DOHH2 (cell line): ENCODE measurements at regions not wholly inside any gene's neighbourhood (a gene's known extent, or its start where the extent isn't known, plus 50 kb on each side); places are given as distances from the start of the nearest gene placed in this dataset.

Experiments used
- H3F3A ChIP-seq: fragments of 200-600 bp; sonication (generic), shearing (Covaris generic); 2 replicates; pipeline ENCODE4 v1.6.0; 2016; ENCODE audit warnings: antibody characterized with exemption, mild to moderate bottlenecking; ENCODE audit not compliant: control insufficient read depth, insufficient read depth
- H3K27ac ChIP-seq: fragments of 200-600 bp; sonication (generic); 2 replicates; pipeline ENCODE4 v1.5.1; 2014; ENCODE audit warnings: low read depth, mild to moderate bottlenecking, low read length, moderate library complexity
- H3K27me3 ChIP-seq: fragments of 200-600 bp; sonication (generic); 2 replicates; pipeline ENCODE4 v1.6.1; 2014; ENCODE audit warnings: mild to moderate bottlenecking, low read length, mixed read lengths; ENCODE audit not compliant: control insufficient read depth
- H3K36me3 ChIP-seq: fragments of 200-600 bp; sonication (generic); 2 replicates; pipeline ENCODE4 v1.6.1; 2014; ENCODE audit warnings: mild to moderate bottlenecking, low read length, moderate library complexity, mixed read lengths; ENCODE audit not compliant: control insufficient read depth
- H3K4me1 ChIP-seq: fragments of 200-600 bp; sonication (generic); 2 replicates; pipeline ENCODE4 v1.6.1; 2014; ENCODE audit warnings: mild to moderate bottlenecking, low read length, mixed read lengths; ENCODE audit not compliant: control insufficient read depth
- H3K4me2 ChIP-seq: fragments of 200-600 bp; sonication (generic); 2 replicates; pipeline ENCODE4 v1.6.0; 2014; ENCODE audit warnings: mild to moderate bottlenecking, low read length, moderate library complexity
- H3K4me3 ChIP-seq: fragments of 200-600 bp; sonication (generic); 2 replicates; pipeline ENCODE4 v1.5.1; 2014; ENCODE audit warnings: mild to moderate bottlenecking, low read length, mixed read lengths
- H3K79me2 ChIP-seq: fragments of 200-600 bp; sonication (generic); 2 replicates; pipeline ENCODE4 v1.6.1; 2014; ENCODE audit warnings: mild to moderate bottlenecking, low read length, mixed read lengths; ENCODE audit not compliant: control insufficient read depth
- H3K9me2 ChIP-seq: fragments of 200-600 bp; sonication (generic); replicated peaks from 2 replicates; pipeline ENCODE4 v1.6.1; 2014; ENCODE audit warnings: mild to moderate bottlenecking, low read length, mixed read lengths; ENCODE audit not compliant: control insufficient read depth
- H3K9me3 ChIP-seq: fragments of 200-600 bp; sonication (generic); 2 replicates; pipeline ENCODE4 v1.6.1; 2014; ENCODE audit warnings: antibody characterized with exemption, low read length, mixed read lengths; ENCODE audit not compliant: control insufficient read depth, insufficient read depth
- H4K20me1 ChIP-seq: fragments of 200-600 bp; sonication (generic); 2 replicates; pipeline ENCODE4 v1.6.0; 2014; ENCODE audit warnings: low read depth, mild to moderate bottlenecking, antibody characterized with exemption, low read length, moderate library complexity; ENCODE audit not compliant: control insufficient read depth, insufficient read depth
- EZH2phosphoT487 ChIP-seq: fragments of 200-600 bp; sonication (generic); IDR thresholded peaks from 2 replicates; pipeline ENCODE4 v1.6.1; 2017; ENCODE audit warnings: borderline replicate concordance, mild to moderate bottlenecking, antibody characterized with exemption, low read length, moderate library complexity, mixed read lengths
- TF ChIP-seq, protein P1 (sequence below): fragments of 200-600 bp; sonication (generic); IDR thresholded peaks from one replicate; pipeline ENCODE4 v1.5.1; 2014; ENCODE audit warnings: antibody characterized with exemption, mild to moderate bottlenecking, low read depth, low read length; ENCODE audit not compliant: poor library complexity, severe bottlenecking

GRCh38 chr3:189406148-189406547, 225.0 kb upstream of the TP63 start:
- Histone ChIP-seq H3K4me1 (no peaks in the 10 kb centered on the region), H3K27ac (no peak overlapping the region), H3K27me3 (no peaks in the 10 kb centered on the region), H3K4me2 (no peak overlapping the region), H3K79me2 (no peaks in the 10 kb centered on the region), H3K9me3 (no peaks in the 10 kb centered on the region), H3K9me2 (no peaks in the 10 kb centered on the region), H3K4me3 (no peak overlapping the region), H4K20me1 (no peaks in the 10 kb centered on the region), H3K36me3 (no peaks in the 10 kb centered on the region), H3F3A (no peaks in the 10 kb centered on the region)
- no peak for TF ChIP-seq EZH2phosphoT487
- TF ChIP-seq, protein P1, sequence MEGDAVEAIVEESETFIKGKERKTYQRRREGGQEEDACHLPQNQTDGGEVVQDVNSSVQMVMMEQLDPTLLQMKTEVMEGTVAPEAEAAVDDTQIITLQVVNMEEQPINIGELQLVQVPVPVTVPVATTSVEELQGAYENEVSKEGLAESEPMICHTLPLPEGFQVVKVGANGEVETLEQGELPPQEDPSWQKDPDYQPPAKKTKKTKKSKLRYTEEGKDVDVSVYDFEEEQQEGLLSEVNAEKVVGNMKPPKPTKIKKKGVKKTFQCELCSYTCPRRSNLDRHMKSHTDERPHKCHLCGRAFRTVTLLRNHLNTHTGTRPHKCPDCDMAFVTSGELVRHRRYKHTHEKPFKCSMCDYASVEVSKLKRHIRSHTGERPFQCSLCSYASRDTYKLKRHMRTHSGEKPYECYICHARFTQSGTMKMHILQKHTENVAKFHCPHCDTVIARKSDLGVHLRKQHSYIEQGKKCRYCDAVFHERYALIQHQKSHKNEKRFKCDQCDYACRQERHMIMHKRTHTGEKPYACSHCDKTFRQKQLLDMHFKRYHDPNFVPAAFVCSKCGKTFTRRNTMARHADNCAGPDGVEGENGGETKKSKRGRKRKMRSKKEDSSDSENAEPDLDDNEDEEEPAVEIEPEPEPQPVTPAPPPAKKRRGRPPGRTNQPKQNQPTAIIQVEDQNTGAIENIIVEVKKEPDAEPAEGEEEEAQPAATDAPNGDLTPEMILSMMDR = no peak

- H4K20me1 ChIP-seq = no peaks in the 10 kb centered on the region
- no peak overlapping the region for H3K4me2 ChIP-seq
- H3F3A ChIP-seq = no peaks in the 10 kb centered on the region
- no peak overlapping the region for H3K27ac ChIP-seq
- no peak overlapping the region for H3K4me3 ChIP-seq
- no peaks in the 10 kb centered on the region for H3K9me2 ChIP-seq
- H3K27me3 ChIP-seq = no peaks in the 10 kb centered on the region
- no peaks in the 10 kb centered on the region for H3K36me3 ChIP-seq
- no peaks in the 10 kb centered on the region for H3K9me3 ChIP-seq
- no peaks in the 10 kb centered on the region for H3K79me2 ChIP-seq
- no peaks in the 10 kb centered on the region for H3K4me1 ChIP-seq
- TF ChIP-seq EZH2phosphoT487 = no peak
- TF ChIP-seq, protein P1 = no peak
Measured at GRCh38 chr3:189410522-189410921, 220.7 kb upstream of the TP63 start.

- H3K9me3 ChIP-seq = no peaks in the 10 kb centered on the region
- no peaks in the 10 kb centered on the region for H4K20me1 ChIP-seq
- H3F3A ChIP-seq = no peaks in the 10 kb centered on the region
- H3K9me2 ChIP-seq = no peaks in the 10 kb centered on the region
- TF ChIP-seq, protein P1 = no peak
- no peak for TF ChIP-seq EZH2phosphoT487
- no peak overlapping the region for H3K4me2 ChIP-seq
- H3K4me1 ChIP-seq = no peaks in the 10 kb centered on the region
- no peak overlapping the region for H3K4me3 ChIP-seq
- H3K36me3 ChIP-seq = no peaks in the 10 kb centered on the region
- no peak overlapping the region for H3K27ac ChIP-seq
- H3K27me3 ChIP-seq = peaks cover 6% of the 10 kb centered on the region; the same call in 1 of the 2 replicates
- H3K79me2 ChIP-seq = no peaks in the 10 kb centered on the region
Measured at GRCh38 chr3:189419038-189419437, 212.2 kb upstream of the TP63 start.

DNA sequence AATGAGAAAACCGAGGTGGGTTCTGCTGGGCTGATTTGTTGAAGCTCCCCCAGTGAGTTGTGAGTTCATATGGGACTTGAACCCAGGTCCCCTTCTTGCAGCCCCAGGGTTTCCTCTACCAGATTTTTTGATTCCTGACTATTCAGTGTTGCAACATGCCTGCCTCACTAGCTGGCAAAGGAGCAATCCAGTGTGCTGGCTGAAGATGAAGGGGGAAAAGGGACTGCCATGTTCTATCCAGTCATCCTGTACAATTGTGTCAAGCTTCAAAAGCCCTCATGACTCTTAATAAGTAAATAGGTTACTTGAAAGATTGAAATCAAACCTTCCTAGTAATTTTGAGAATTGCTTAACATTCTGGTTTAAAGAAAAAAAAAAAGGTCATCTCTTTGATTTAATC, 211.5 kb upstream of the TP63 start:
- H3K27me3 ChIP-seq = peaks cover 6% of the 10 kb centered on the region; the same call in 1 of the 2 replicates
- no peak overlapping the region for H3K4me2 ChIP-seq
- no peaks in the 10 kb centered on the region for H3K4me1 ChIP-seq
- no peak overlapping the region for H3K27ac ChIP-seq
- H3F3A ChIP-seq = no peaks in the 10 kb centered on the region
- no peaks in the 10 kb centered on the region for H3K79me2 ChIP-seq
- H3K4me3 ChIP-seq = no peak overlapping the region
- no peaks in the 10 kb centered on the region for H4K20me1 ChIP-seq
- H3K36me3 ChIP-seq = no peaks in the 10 kb centered on the region
- no peaks in the 10 kb centered on the region for H3K9me3 ChIP-seq
- H3K9me2 ChIP-seq = no peaks in the 10 kb centered on the region
- TF ChIP-seq, protein P1 = no peak
- no peak for TF ChIP-seq EZH2phosphoT487
